ENCODE measurements at regions not wholly inside any gene's neighbourhood (a gene's known extent, or its start where the extent isn't known, plus 50 kb on each side); places are given as distances from the start of the nearest gene placed in this dataset.

GRCh38 chr10:77699080-77699645, 61.6 kb upstream of the KCNMA1 start:
- POLR2A ChIA-PET, result no interaction called here
- Histone ChIP-seq H3K27ac (ENCODE audit: low read depth, low read length) (no peak overlapping the region), H3K9me3 (ENCODE audit: control insufficient read depth, insufficient read depth, low read length) (no peaks in the 10 kb centered on the region), H3K4me3 (ENCODE audit: low read depth, low read length) (no peak overlapping the region), H3K27me3 (ENCODE audit: control insufficient read depth, insufficient read depth, low read length) (no peaks in the 10 kb centered on the region)
- CTCF ChIA-PET, result interaction anchor here (1.6 to 4.8 kb wide), 2 partner anchors 12 to 525 kb away, joined by 4 to 41 read pairs; no protein-coding TSS in a partner anchor
- no peak for TF ChIP-seq CTCF (IDR thresholded peaks at IDR 0.05; ENCODE audit: low read depth, low read length)
- no peak for DNase-seq (ENCODE audit: low read depth, low spot score)

GRCh38 chr10:77698267-77698931, 60.8 kb upstream of the KCNMA1 start:
- DNase-seq (ENCODE audit: low read depth, low spot score), result no peak
- ChIA-PET POLR2A (no interaction called here), CTCF (interaction anchor here (1.1 kb wide), 1 partner anchor 13 kb away, joined by 4 read pairs; no protein-coding TSS in a partner anchor)
- Histone ChIP-seq H3K27ac (ENCODE audit: low read depth, low read length) (no peak overlapping the region), H3K9me3 (ENCODE audit: control insufficient read depth, insufficient read depth, low read length) (no peaks in the 10 kb centered on the region), H3K4me3 (ENCODE audit: low read depth, low read length) (no peak overlapping the region), H3K27me3 (ENCODE audit: control insufficient read depth, insufficient read depth, low read length) (no peaks in the 10 kb centered on the region)
- no peak for TF ChIP-seq CTCF (IDR thresholded peaks at IDR 0.05; ENCODE audit: low read depth, low read length)

- Histone ChIP-seq H3K9me3 (ENCODE audit: control insufficient read depth, insufficient read depth, low read length) (no peaks in the 10 kb centered on the region), H3K27me3 (ENCODE audit: control insufficient read depth, insufficient read depth, low read length) (no peaks in the 10 kb centered on the region), H3K27ac (ENCODE audit: low read depth, low read length) (no peak overlapping the region), H3K4me3 (ENCODE audit: low read depth, low read length) (no peak overlapping the region)
- DNase-seq (ENCODE audit: low read depth, low spot score), result no peak
- TF ChIP-seq CTCF (IDR thresholded peaks at IDR 0.05; ENCODE audit: low read depth, low read length), result no peak
- ChIA-PET POLR2A (no interaction called here), CTCF (interaction anchor here (1.1 kb wide), 1 partner anchor 15 kb away, joined by 8 read pairs; no protein-coding TSS in a partner anchor)
Observed at GRCh38 chr10:77696584-77696983, 59.0 kb upstream of the KCNMA1 start.

GRCh38 chr10:77695186-77695585, 57.6 kb upstream of the KCNMA1 start:
- POLR2A ChIA-PET, result interaction anchor here (0.7 kb wide), 1 partner anchor 437 kb away, joined by 4 read pairs; no protein-coding TSS in a partner anchor
- Histone ChIP-seq H3K27me3 (ENCODE audit: control insufficient read depth, insufficient read depth, low read length) (peaks cover 8% of the 10 kb centered on the region), H3K27ac (ENCODE audit: low read depth, low read length) (no peak overlapping the region), H3K4me3 (ENCODE audit: low read depth, low read length) (no peak overlapping the region), H3K9me3 (ENCODE audit: control insufficient read depth, insufficient read depth, low read length) (no peaks in the 10 kb centered on the region)
- no peak for DNase-seq (ENCODE audit: low read depth, low spot score)
- no peak for TF ChIP-seq CTCF (IDR thresholded peaks at IDR 0.05; ENCODE audit: low read depth, low read length)
- CTCF ChIA-PET, result interaction anchor here (4.1 kb wide), 1 partner anchor 16 kb away, joined by 27 read pairs; no protein-coding TSS in a partner anchor

GRCh38 chr10:77692782-77693181, 55.2 kb upstream of the KCNMA1 start:
- no peak overlapping the region for H3K4me3 ChIP-seq (ENCODE audit: low read depth, low read length)
- CTCF ChIA-PET, result interaction anchor here (0.6 to 4.1 kb wide), 9 partner anchors 10 to 528 kb away, joined by 3 to 27 read pairs (median 3); no protein-coding TSS in a partner anchor
- H3K27ac ChIP-seq (ENCODE audit: low read depth, low read length), result no peak overlapping the region
- H3K9me3 ChIP-seq (ENCODE audit: control insufficient read depth, insufficient read depth, low read length), result no peaks in the 10 kb centered on the region
- H3K27me3 ChIP-seq (ENCODE audit: control insufficient read depth, insufficient read depth, low read length), result peaks cover 26% of the 10 kb centered on the region
- POLR2A ChIA-PET, result interaction anchor here (0.7 to 1.2 kb wide), 2 partner anchors 189 to 387 kb away, joined by 3 to 5 read pairs; no protein-coding TSS in a partner anchor
- DNase-seq (ENCODE audit: low read depth, low spot score), result peak; percentile 63
- peak; percentile 39 for TF ChIP-seq CTCF (IDR thresholded peaks at IDR 0.05; ENCODE audit: low read depth, low read length)

Data from AG04450 (cell line).